ENCODE measurements at regions not wholly inside any gene's neighbourhood (a gene's known extent, or its start where the extent isn't known, plus 50 kb on each side); places are given as distances from the start of the nearest gene placed in this dataset.

- no peak for DNase-seq (ENCODE audit: low read depth in 2 of 2)
These were observed 435.7 kb upstream of the PFKP start for GRCh38 chr10:2631557-2632205.

GRCh38 chr10:2628705-2629104 is 438.6 kb upstream of the PFKP start:
- no peak for DNase-seq (ENCODE audit: low read depth in 2 of 2)

GRCh38 chr10:2627969-2628368 is 439.4 kb upstream of the PFKP start:
- DNase-seq (ENCODE audit: low read depth in 2 of 2) = no peak

- DNase-seq (ENCODE audit: low read depth in 2 of 2) = no peak
These were observed 442.3 kb upstream of the PFKP start for GRCh38 chr10:2625094-2625493.

GRCh38 chr10:2623675-2624274 is 443.6 kb upstream of the PFKP start:
- DNase-seq (ENCODE audit: low read depth in 2 of 2) = no peak

GRCh38 chr10:2620827-2621521 is 446.4 kb upstream of the PFKP start:
- DNase-seq (ENCODE audit: low read depth in 2 of 2) = no peak

GRCh38 chr10:2619916-2620315 is 447.4 kb upstream of the PFKP start:
- DNase-seq (ENCODE audit: low read depth in 2 of 2) = no peak

GRCh38 chr10:2619472-2619871 is 447.9 kb upstream of the PFKP start:
- DNase-seq (ENCODE audit: low read depth in 2 of 2) = no peak

- no peak for DNase-seq (ENCODE audit: low read depth in 2 of 2)
These were observed 448.7 kb upstream of the PFKP start for GRCh38 chr10:2618690-2619089.

GRCh38 chr10:2616215-2616614 is 451.1 kb upstream of the PFKP start:
- no peak for DNase-seq (ENCODE audit: low read depth in 2 of 2)

GRCh38 chr10:2611603-2612002 is 455.7 kb upstream of the PFKP start:
- DNase-seq (ENCODE audit: low read depth in 2 of 2) = no peak

- no peak for DNase-seq (ENCODE audit: low read depth in 2 of 2)
These were observed 456.4 kb upstream of the PFKP start for GRCh38 chr10:2610946-2611345.

GRCh38 chr10:2604891-2605290 is 462.5 kb upstream of the PFKP start:
- no peak for DNase-seq (ENCODE audit: low read depth in 2 of 2)

- DNase-seq (ENCODE audit: low read depth in 2 of 2) = no peak
These were observed 467.8 kb upstream of the PFKP start for GRCh38 chr10:2599571-2599970.

- DNase-seq (ENCODE audit: low read depth in 2 of 2) = no peak
These were observed 474.8 kb upstream of the PFKP start for GRCh38 chr10:2592360-2593160.

- no peak for DNase-seq (ENCODE audit: low read depth in 2 of 2)
These were observed 478.2 kb upstream of the PFKP start for GRCh38 chr10:2589196-2589595.

- no peak for DNase-seq (ENCODE audit: low read depth in 2 of 2)
These were observed 483.0 kb upstream of the PFKP start for GRCh38 chr10:2584385-2584784.

GRCh38 chr10:2576892-2577291 is 490.5 kb upstream of the PFKP start:
- DNase-seq (ENCODE audit: low read depth in 2 of 2) = no peak

GRCh38 chr10:2575460-2575859 is 491.9 kb upstream of the PFKP start:
- DNase-seq (ENCODE audit: low read depth in 2 of 2) = no peak

GRCh38 chr10:2572611-2573010 is 494.7 kb upstream of the PFKP start:
- DNase-seq (ENCODE audit: low read depth in 2 of 2) = no peak

GRCh38 chr10:2556883-2557282 is 510.5 kb upstream of the PFKP start:
- no peak for DNase-seq (ENCODE audit: low read depth in 2 of 2)

- DNase-seq (ENCODE audit: low read depth in 2 of 2) = no peak
These were observed 519.3 kb upstream of the PFKP start for GRCh38 chr10:2548071-2548470.

- no peak for DNase-seq (ENCODE audit: low read depth in 2 of 2)
These were observed 519.7 kb upstream of the PFKP start for GRCh38 chr10:2547606-2548005.

Data from stimulated activated CD8-positive, alpha-beta memory T cell treated with anti-CD3 and anti-CD28 coated beads, Interleukin-2, amount 100 ng/mL, for 1 hour (primary cell).